GM12892 (cell line): ENCODE measurements at regions not wholly inside any gene's neighbourhood (a gene's known extent, or its start where the extent isn't known, plus 50 kb on each side); places are given as distances from the start of the nearest gene placed in this dataset.

Experiments
- POLR2A ChIP-seq: IDR thresholded peaks from 2 replicates; pipeline ENCODE4 v1.6.1; 2011; ENCODE audit warnings: low read depth, low read length, control low read depth
- POLR2AphosphoS5 ChIP-seq: IDR thresholded peaks from 2 replicates; pipeline ENCODE4 v1.6.1; 2011; ENCODE audit warnings: low read depth, low read length, control low read depth
- TAF1 ChIP-seq: IDR thresholded peaks from 2 replicates; pipeline ENCODE4 v1.6.1; 2011; ENCODE audit warnings: low read depth, mild to moderate bottlenecking, control low read depth, low read length, borderline replicate concordance

GRCh38 chr4:54433686-54434085 lies 204.6 kb downstream of the PDGFRA start:
- no peak for TF ChIP-seq POLR2A
- no peak for TF ChIP-seq POLR2AphosphoS5
- TF ChIP-seq TAF1: no peak
